Fibroblast of gingiva (primary cell): ENCODE measurements at regions not wholly inside any gene's neighbourhood (a gene's known extent, or its start where the extent isn't known, plus 50 kb on each side); places are given as distances from the start of the nearest gene placed in this dataset.
A peak's percentile ranks its signal among the peaks of the same experiment; 100 is the strongest.
"Not testable (repeated sequence)": the region's sequence is repeated elsewhere in the genome, so short reads cannot be mapped to it uniquely, and the experiment has no call there.

Source experiments
- DNase-seq: peaks from one replicate; pipeline ENCODE4 v3.0.0-alpha.2; 2011; ENCODE audit warnings: low read depth

- DNase-seq, result no peak
These were observed 93.7 kb upstream of the TRIB2 start for GRCh38 chr2:12623051-12623450.

DNA sequence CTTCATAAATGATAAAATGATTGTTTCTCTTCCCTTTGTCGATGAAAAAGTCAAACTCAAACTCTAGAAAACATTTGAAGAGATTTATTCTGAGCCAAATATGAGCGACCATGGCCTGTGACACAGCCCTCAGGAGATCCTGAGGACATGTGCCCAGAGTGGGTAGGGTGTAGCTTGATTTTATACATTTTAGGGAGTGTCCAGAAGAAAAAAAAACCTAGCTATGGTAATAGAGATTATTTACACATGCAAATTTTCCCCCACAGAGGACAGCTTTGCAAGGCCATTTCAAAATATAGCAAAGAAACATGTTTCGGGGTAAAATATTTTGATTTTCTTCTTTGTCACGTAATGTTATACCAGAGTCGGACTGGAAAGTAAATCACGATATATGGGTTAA is 92.4 kb upstream of the TRIB2 start:
- no peak for DNase-seq

GRCh38 chr2:12624905-12625598 is 91.7 kb upstream of the TRIB2 start:
- DNase-seq, result no peak

GRCh38 chr2:12628541-12628940 is 88.2 kb upstream of the TRIB2 start:
- DNase-seq, result not testable (repeated sequence)

- no peak for DNase-seq
These were observed 79.7 kb upstream of the TRIB2 start for GRCh38 chr2:12636837-12637581.

DNA sequence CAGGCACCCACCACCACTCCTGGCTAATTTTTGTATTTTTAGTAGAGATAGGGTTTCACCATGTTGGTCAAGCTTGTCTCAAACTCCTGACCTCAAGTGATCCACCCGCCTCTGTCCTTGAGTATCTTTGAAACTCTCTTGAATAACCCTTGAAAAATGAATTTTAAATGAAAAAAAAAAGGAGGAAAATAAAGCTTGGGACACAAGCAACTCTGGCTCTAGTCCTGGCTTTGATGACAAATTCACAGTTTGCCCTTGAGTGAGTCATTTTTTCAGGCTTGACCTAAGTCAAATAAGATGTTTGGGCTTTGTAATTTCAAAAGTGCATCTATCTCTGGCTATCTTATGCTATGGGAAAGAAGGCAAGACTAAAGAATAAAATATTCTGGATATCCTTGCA is 79.0 kb upstream of the TRIB2 start:
- DNase-seq, result peak; percentile 13

- DNase-seq, result no peak
These were observed 75.3 kb upstream of the TRIB2 start for GRCh38 chr2:12641441-12641840.

DNA sequence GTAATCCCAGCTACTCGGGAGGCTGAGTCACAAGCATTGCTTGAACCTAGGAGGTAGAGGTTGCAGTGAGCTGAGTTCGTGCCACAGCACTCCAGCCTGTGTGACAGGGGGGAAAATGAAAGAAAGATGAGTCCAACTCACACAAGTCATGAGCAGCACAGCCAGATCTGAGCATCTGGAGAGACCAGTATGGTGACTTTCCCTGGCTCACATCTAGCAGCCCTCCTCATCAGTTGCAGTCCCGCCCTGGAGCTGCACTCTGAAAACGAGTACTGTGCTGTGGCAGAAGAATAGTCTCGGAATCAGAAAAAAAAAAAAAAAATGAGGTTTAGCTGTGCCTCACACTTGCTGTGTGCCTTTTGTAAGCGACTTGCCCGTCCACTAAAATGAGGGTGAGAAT is 74.4 kb upstream of the TRIB2 start:
- DNase-seq, result no peak

- DNase-seq, result no peak
These were observed 73.9 kb upstream of the TRIB2 start for GRCh38 chr2:12642859-12643258.

DNA sequence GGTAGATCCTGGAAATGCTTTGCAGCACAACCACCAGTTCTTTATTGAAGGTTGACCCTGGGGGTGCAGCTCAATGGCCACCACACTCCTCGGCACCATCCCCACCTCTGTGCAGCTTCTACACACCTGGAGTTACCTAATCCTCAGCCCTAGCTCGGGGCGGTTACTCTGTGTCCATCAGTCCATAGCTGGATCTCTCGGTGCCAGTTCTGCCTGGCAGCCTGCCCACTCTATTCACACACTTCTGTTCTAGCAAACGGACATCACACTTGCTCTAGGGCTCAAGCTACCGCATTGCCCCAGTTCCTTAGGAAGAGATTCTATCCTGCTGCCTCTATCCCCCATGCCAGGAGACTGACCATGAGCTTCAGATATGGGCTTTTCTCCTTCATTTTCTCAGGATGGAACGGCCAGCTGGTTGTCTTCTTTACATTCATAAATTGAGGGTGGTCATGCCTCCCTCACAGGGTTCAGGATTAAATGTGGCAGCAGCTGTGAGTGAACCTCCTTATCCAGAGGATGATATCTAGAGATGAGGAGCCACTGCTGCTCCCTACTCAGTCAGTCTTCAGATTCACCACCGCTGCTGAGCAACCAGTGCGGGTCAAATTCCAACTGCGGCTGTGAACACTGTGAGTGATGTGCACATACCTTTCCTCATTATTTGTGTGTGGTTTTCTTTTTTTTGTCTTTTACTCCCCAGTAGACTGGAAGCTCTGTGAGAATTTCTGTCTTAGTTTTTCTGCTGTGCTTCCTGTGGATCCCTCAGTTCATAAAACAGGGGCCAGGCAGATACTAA is 66.9 kb upstream of the TRIB2 start:
- no peak for DNase-seq

GRCh38 chr2:12651641-12652040 is 65.1 kb upstream of the TRIB2 start:
- no peak for DNase-seq

GRCh38 chr2:12652723-12653122 is 64.0 kb upstream of the TRIB2 start:
- DNase-seq, result no peak

- no peak for DNase-seq
These were observed 59.2 kb upstream of the TRIB2 start for GRCh38 chr2:12657560-12657959.

- DNase-seq, result no peak
These were observed 58.3 kb upstream of the TRIB2 start for GRCh38 chr2:12658310-12658945.

- DNase-seq, result peak; percentile 54
These were observed 55.2 kb upstream of the TRIB2 start for GRCh38 chr2:12661489-12661888.

DNA sequence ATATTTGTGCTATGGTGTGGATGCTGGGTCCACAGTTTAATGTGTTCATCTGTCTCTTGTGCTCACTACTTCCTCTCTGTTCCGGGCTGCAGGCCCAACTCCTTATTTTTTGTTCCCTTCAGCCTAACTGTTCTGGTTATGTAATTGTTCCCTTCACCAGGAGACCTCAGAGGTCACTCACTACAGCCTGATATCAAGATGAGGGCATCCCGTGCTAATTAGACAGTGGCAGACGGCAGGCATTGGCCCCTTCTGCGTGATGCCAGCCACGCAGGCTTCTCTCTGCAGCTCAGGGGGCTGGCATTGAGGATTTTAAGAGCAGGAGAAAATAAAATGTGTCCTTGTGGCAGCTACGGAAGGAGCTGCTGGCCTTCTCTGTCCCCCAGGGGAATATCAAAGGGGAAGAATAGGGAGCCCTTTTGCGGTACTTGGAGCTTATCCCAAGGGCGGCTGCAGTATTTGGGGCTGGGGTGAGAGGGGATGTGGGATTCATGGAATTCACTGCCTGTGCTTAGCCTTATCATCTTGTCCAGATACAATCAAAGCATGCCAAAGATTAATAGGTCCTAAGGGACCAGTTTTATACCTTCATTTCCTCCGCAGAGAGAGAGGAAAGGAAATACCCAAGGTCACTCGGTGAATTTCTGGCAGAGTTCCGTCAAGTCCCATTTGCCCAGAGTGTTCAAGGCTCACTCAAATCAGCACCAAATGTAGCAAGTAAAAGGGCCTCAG is 53.3 kb upstream of the TRIB2 start:
- no peak for DNase-seq

DNA sequence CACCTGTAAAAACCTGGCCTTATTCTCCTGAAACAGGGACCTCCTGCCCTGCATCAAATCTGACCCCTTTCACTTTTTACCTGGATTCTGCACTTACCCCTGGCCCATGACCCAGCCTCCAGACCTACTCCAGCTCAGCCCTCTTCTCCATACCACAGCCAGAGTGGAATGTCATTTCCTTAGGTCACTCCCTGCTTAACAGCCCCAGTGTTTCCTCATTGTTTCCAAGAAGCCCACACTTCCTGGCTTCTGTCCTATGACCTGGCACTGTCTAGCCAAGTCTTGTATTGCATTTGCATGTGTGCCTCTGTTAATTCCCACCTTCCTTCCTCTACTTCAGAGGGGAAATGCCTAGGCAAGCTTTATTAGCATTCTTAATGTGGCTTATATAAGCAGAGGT is 51.4 kb upstream of the TRIB2 start:
- no peak for DNase-seq

DNA sequence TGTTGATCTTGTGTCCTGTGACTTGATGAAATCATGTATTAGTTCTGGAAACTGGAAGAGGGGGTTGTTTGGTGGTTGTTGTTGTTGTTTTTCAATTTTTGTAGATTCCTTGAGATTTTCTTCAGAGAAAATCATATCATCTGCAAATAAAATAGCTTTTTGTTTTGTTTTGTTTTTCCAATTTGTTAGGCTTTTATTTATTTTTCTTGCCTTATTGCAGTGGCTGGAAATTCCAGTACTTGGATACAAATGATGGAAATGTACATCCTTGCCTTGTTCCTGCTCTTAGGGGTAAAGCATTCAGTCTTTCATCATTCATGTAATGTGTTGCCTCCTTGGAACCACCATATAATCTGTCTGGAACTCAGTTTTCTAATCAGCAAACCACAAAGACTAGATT is 50.3 kb upstream of the TRIB2 start:
- DNase-seq, result no peak
